Peyer's patch (tissue), 4 donors: ENCODE measurements at regions not wholly inside any gene's neighbourhood (a gene's known extent, or its start where the extent isn't known, plus 50 kb on each side); places are given as distances from the start of the nearest gene placed in this dataset.

ENCODE experiments used
- CTCF ChIP-seq, 6 experiments: fragments of 450-650 bp in 4 of 6; fragments of 200-600 bp in 2 of 6; sonication (generic) in 1 of 6; IDR thresholded peaks; one replicate each; pipeline ENCODE4 v1.5.1; 2017 to 2019; ENCODE audit warnings: antibody characterized with exemption in 6 of 6, mild to moderate bottlenecking in 3 of 6, moderate library complexity in 1 of 6
- POLR2A ChIP-seq, 2 donors: fragments of 450-650 bp; IDR thresholded peaks; one replicate each; pipeline ENCODE4 v1.5.1; 2017; ENCODE audit warnings: antibody characterized with exemption in 2 of 2, mild to moderate bottlenecking in 2 of 2, moderate library complexity in 2 of 2

GRCh38 chr13:48588120-48588519, 55.2 kb upstream of the RCBTB2 start:
- no peak for TF ChIP-seq CTCF (IDR thresholded peaks at IDR 0.05)
- no peak for TF ChIP-seq POLR2A (IDR thresholded peaks at IDR 0.05)
